ENCODE measurements at regions not wholly inside any gene's neighbourhood (a gene's known extent, or its start where the extent isn't known, plus 50 kb on each side); places are given as distances from the start of the nearest gene placed in this dataset.

DNA sequence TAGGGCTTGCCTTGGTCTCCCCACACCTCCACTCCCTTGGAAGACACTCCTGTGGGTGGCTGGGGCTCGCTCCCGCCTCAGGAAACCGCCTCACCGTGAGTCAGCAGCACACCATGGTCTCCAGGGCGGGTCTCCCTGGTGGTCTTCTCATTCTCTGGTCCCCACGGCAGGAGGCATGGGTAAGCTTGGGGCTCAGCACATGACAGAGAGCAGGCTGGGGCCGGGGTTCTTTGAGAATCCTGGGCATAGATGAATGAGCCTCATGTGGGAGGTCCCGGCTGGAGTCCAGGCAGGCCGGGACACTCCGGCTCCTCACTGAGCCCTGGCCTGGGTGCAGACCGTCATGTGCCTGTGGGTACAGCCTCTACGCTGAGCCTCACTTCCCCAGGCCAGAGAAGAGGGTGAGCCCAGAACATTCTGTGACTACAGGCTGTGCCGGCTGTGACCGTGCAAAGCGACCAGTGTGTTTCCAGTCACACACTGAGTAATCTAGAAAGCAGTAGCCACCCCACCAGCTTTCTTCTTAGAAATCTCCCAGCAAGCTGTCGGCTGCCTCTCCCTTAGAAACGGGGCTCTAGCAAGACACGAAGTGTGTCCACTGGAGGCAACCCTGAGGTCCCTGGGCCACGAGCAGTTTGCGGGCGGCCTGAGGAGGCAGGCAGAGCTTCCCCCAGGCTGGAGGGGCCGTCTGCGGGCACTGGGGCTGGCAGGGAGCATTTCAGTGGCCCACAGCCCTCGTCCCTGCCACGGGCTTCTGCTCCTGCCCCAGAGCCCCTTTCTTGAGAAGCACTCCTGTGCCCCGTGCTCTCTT, 93.1 kb downstream of the RHOB start:
- no peak for DNase-seq (ENCODE audit: low spot score)

- no peak for DNase-seq (ENCODE audit: low spot score)
Observed at GRCh38 chr2:20540587-20541293, 93.9 kb downstream of the RHOB start.

GRCh38 chr2:20541294-20541640, 94.4 kb downstream of the RHOB start:
- no peak for DNase-seq (ENCODE audit: low spot score)

- no peak for DNase-seq (ENCODE audit: low spot score)
Observed at GRCh38 chr2:20541651-20542050, 94.8 kb downstream of the RHOB start.

DNA sequence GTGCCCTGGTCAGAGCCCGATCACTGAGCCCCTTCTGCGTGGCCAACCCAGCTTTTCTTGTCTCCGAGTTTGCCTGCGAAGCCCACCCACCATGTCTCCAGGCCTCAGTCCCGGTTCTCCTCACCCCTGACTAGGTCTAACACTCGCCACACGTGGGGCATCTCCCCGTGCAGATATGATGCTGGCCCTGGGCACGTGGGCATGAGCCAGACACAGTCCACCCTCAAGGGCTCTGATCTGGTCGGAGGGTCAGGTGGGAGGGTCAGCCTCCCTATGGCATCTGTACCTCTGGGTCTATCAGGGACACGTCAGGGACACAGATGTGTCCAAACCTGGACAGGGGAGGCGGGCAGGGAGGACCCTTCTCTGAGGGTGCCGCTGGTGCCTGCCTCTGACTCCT, 95.4 kb downstream of the RHOB start:
- no peak for DNase-seq (ENCODE audit: low spot score)

GRCh38 chr2:20542746-20543468, 96.0 kb downstream of the RHOB start:
- DNase-seq (ENCODE audit: low spot score), result peak; percentile 91

- peak; percentile 88 for DNase-seq (ENCODE audit: low spot score)
Observed at GRCh38 chr2:20543469-20544152, 96.7 kb downstream of the RHOB start.

DNA sequence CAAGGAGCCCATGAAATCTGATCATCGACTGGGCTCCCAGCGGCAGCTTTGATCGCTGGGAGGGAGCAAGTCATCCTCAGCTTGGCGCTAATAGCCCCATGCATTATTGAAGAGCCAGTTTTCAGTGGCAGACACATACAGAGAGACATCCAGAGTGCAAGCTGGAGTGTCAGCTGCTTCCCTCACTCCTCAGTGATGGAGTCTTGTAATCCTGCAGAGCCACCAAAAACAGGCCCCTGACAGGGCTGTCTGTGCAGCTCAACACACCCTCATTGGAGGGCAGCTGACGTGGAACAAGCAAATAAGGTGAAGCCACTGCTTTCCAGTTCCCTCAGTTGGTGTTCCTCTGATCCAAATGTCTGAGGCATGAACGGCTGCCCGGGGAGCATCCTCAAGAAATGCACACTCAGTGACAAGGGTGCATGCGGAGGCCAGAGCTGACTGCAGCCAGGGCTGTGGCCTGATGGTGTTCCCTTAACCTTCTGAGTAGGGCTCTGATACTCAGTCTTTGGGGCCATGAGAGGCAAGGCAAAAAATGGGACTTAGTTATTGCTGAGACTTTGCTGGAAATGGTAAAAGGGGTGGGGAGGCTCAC, 97.4 kb downstream of the RHOB start:
- peak; percentile 93 for DNase-seq (ENCODE audit: low spot score)

- DNase-seq (ENCODE audit: low spot score), result no peak
Observed at GRCh38 chr2:20549144-20549543, 101.8 kb downstream of the HS1BP3 start.

GRCh38 chr2:20549691-20550348, 101.1 kb downstream of the HS1BP3 start:
- DNase-seq (ENCODE audit: low spot score), result no peak

DNA sequence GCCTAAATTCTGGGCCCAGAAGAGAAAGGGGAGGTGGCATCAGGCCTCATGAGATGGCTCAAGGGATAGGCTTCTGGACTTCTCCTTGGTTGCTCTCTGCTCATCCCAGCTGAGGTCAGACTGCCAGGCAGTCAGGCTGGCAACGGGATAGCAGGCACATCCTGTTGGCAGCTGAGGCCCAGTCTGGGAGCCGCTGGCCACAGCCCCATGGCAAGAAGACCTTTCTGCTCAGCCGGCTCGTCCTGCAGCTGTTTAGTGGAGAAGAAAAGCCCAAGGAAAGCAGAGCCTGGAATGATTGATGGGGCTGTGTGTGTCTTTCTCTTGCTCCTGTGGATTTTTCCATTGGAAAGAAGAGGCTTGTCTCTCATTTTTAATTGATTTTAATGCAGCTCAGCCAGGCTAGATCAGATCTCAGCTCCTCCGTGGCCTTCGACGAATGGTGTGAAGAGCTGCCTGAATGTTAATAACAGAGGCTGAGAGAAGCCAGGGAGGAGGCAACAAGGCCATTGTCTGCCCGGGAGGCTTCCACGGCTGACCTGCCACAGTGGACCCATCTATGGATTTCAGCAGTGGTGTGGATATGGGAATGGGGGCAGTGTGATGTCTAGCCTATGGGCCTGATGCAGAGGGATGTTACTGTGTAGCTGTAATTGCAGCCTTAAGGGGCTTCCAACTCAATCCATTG, 99.5 kb downstream of the HS1BP3 start:
- DNase-seq (ENCODE audit: low spot score), result no peak

DNA sequence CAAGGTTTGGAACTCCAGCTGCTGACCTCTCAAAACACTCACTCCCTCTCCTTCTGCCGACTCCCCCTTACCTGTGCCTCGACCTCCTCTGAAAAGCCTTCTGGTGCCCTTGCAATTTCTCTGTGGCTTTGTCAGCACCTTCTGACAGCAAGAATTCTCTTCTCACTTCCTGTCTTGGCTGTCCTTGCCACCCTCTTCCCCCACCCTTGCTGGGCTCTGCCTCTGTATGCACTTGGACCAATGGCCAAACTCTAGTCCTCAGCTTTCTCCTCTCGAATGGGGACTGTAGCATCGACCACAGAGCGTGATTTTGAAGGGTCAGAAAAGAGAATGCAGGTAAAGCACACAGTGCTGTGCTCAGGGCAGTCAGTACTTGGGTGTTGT, 99.0 kb downstream of the HS1BP3 start:
- no peak for DNase-seq (ENCODE audit: low spot score)

DNA sequence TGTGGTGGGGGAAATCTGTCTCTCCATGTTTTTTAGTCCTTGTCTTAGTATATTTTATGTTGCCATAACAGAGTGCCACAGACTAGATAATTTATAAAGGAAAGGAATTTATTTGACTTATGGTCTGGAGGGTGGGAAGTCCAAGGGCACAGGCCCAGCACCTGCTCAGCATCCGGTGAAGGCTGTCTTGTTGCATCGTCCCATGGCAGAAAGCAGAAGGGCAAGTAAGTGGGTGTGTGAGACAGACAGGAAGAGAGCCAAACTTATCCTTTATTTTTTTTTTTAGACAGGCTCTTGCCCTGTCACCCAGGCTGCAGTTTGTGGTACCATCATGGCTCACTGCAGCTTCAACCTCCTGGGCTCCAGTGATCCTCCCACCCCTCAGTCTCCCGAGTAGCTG, 98.1 kb downstream of the HS1BP3 start:
- DNase-seq (ENCODE audit: low spot score), result no peak

DNA sequence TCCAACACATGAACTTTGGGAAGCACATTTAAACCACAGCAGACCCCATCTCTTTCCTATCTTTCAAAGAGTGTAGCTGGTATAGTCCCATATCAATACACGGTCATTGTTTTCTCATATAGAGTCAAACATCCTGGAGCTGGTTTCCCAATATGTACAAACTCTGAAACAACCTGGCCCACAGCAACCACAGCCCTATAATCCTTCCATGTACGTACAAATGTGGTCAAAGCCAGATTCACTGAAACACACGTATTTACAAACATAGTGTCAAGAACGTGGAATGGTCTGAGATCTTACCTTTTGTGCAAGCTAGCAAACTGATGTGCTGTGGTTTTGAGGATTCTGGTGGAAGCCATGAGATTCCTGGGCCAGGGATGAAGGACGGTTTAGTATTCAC, 97.3 kb downstream of the HS1BP3 start:
- DNase-seq (ENCODE audit: low spot score), result no peak

- DNase-seq (ENCODE audit: low spot score), result no peak
Observed at GRCh38 chr2:20555954-20556353, 94.9 kb downstream of the HS1BP3 start.

GRCh38 chr2:20556756-20557155, 94.1 kb downstream of the HS1BP3 start:
- DNase-seq (ENCODE audit: low spot score), result no peak

DNA sequence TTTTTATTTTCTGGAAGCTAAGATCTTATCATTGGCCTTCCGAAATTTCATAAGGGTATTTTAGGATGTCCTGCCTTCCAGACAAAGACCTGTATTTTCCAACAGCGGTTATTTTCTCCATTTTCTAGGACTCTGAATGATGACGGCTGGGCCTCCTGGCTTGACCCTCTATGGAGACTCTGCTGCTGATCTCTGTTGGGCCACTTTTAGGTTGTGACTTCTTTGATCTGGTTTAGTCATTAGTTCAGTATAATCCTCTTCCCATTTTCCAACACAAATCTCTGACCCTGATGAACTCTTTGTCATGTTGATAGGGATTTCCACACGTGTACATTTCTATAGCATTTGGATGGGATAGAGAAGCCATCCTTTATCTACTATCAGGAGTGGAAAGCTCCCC, 93.7 kb downstream of the HS1BP3 start:
- DNase-seq (ENCODE audit: low spot score), result no peak

DNA sequence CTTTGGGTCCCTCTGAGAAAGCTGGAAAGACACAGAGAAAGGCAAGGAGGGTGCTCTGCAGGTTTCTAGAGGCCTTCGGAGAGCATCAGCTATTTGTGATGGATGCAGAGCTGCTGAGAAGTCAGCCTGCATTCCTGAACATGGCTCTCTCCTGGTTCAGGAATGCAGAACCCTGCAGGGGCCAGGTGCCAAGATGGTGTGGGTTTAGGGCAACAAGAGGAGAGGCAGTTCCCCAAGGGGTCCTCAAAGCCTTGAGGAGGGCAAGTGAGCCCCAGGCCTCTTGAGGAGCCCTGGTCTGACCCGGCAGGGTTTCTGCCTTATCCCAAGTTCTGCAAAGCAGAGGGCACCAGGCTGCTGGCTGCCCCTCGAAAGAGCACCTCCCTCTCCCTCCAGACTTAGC, 93.3 kb downstream of the HS1BP3 start:
- no peak for DNase-seq (ENCODE audit: low spot score)

DNA sequence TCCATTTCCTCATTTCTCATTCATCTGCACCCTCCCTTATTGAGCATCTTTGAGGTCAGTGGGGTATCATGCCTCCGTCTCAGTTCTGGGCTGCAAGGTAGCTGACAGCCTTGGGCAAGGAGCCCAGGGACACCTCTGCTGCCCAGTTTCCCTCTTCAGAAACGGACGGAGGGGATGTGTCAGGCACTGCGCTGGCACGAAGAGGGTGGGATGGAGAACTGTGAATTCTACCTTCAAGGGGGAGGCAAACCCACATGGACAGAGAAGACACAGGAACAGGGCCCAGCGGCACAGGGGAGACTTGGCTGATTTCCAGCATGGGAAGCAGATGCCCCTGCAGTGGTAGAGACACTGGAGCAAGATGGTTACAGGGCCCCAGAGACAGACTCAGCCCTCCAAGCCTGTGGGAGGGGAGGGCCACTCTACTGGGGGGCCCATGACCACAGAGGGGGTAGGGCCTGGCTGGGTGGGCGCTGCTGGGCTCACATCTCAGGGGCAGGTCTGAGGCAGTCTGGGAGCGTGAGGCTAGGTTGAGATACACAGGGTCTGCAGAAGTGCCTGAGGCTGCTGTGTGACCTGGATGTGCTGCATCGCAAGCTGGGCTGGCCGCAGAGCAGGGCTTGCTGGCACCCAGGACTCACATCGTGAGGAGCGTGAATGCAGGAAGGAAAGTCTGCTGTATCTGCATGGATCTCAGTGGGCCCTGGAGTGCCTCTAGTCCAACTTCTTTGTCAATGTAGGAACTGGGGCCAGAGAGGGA, 92.3 kb downstream of the HS1BP3 start:
- no peak for DNase-seq (ENCODE audit: low spot score)

- DNase-seq (ENCODE audit: low spot score), result no peak
Observed at GRCh38 chr2:20559277-20559676, 91.6 kb downstream of the HS1BP3 start.
